Lower lobe of right lung (tissue), 2 donors: ENCODE measurements at regions not wholly inside any gene's neighbourhood (a gene's known extent, or its start where the extent isn't known, plus 50 kb on each side); places are given as distances from the start of the nearest gene placed in this dataset.

Source experiments
- ATAC-seq, 2 donors: fragments of 200-7000 bp; cut with Tn5 transposase; one replicate each; pipeline ENCODE4 v1.9.1; 2020 to 2022; ENCODE audit warnings: mild to moderate bottlenecking in 2 of 2, moderate library complexity in 2 of 2
- DNase-seq: peaks from one replicate; pipeline ENCODE4 v3.0.0-alpha.2; 2020
- H3K27ac ChIP-seq: fragments of 200-600 bp; one replicate; pipeline ENCODE4 v1.8.0; 2022
- H3K27me3 ChIP-seq: fragments of 200-600 bp; one replicate; pipeline ENCODE4 v1.8.0; 2022; ENCODE audit warnings: low read depth
- H3K36me3 ChIP-seq: fragments of 200-600 bp; one replicate; pipeline ENCODE4 v1.8.0; 2022; ENCODE audit warnings: mild to moderate bottlenecking
- H3K4me1 ChIP-seq: fragments of 200-600 bp; one replicate; pipeline ENCODE4 v1.8.0; 2022
- H3K4me3 ChIP-seq: fragments of 200-600 bp; one replicate; pipeline ENCODE4 v1.8.0; 2022; ENCODE audit warnings: mild to moderate bottlenecking
- H3K9me3 ChIP-seq: fragments of 200-600 bp; one replicate; pipeline ENCODE4 v1.8.0; 2022
- CTCF ChIP-seq: fragments of 200-600 bp; IDR thresholded peaks from one replicate; pipeline ENCODE4 v1.8.0; 2022; ENCODE audit warnings: antibody characterized with exemption, mild to moderate bottlenecking
- intact Hi-C: fragments of 100-400 bp; cut with DNase I; formaldehyde crosslinking; loops from one replicate; pipeline ENCODE4 v1.11.0; 2022
- donor health status: DM: no; HTN: yes; CAD: no; lungs with severe emphysema.

- ATAC-seq, result no peak
- TF ChIP-seq CTCF, result no peak
- H3K4me3 ChIP-seq, result no peak overlapping the region
- no peak overlapping the region for H3K27ac ChIP-seq
- DNase-seq, result no peak
- no peaks in the 10 kb centered on the region for H3K9me3 ChIP-seq
- H3K27me3 ChIP-seq, result no peaks in the 10 kb centered on the region
- H3K4me1 ChIP-seq, result peaks cover 18% of the 10 kb centered on the region
- intact Hi-C loops, result no loop called here
- H3K36me3 ChIP-seq, result no peaks in the 10 kb centered on the region
Measured at GRCh38 chr2:8549273-8549922, 132.5 kb upstream of the ID2 start.

- no peak for DNase-seq
- intact Hi-C loops, result no loop called here
- Histone ChIP-seq H3K36me3 (no peaks in the 10 kb centered on the region), H3K27ac (no peak overlapping the region), H3K9me3 (no peaks in the 10 kb centered on the region), H3K4me3 (no peak overlapping the region), H3K27me3 (no peaks in the 10 kb centered on the region), H3K4me1 (peaks cover 13% of the 10 kb centered on the region)
- no peak for TF ChIP-seq CTCF
- no peak for ATAC-seq
Measured at GRCh38 chr2:8549942-8550341, 131.9 kb upstream of the ID2 start.

- DNase-seq (no peak), ATAC-seq (no peak)
- intact Hi-C loops, result no loop called here
- Histone ChIP-seq H3K36me3 (no peaks in the 10 kb centered on the region), H3K4me1 (peaks cover 8% of the 10 kb centered on the region), H3K27me3 (no peaks in the 10 kb centered on the region), H3K27ac (no peak overlapping the region), H3K4me3 (no peak overlapping the region), H3K9me3 (no peaks in the 10 kb centered on the region)
- TF ChIP-seq CTCF, result no peak
Measured at GRCh38 chr2:8550481-8550880, 131.4 kb upstream of the ID2 start.

- Histone ChIP-seq H3K4me3 (no peak overlapping the region), H3K27ac (no peak overlapping the region), H3K4me1 (peaks cover 2% of the 10 kb centered on the region), H3K36me3 (no peaks in the 10 kb centered on the region), H3K9me3 (no peaks in the 10 kb centered on the region), H3K27me3 (no peaks in the 10 kb centered on the region)
- TF ChIP-seq CTCF, result no peak
- ATAC-seq (no peak), DNase-seq (no peak)
- intact Hi-C loops, result no loop called here
Measured at GRCh38 chr2:8550937-8551621, 130.8 kb upstream of the ID2 start.

GRCh38 chr2:8551622-8552074 lies 130.2 kb upstream of the ID2 start:
- no peak overlapping the region for H3K4me3 ChIP-seq
- ATAC-seq (no peak), DNase-seq (no peak)
- no peaks in the 10 kb centered on the region for H3K9me3 ChIP-seq
- no peak for TF ChIP-seq CTCF
- H3K4me1 ChIP-seq, result no peaks in the 10 kb centered on the region
- H3K27me3 ChIP-seq, result no peaks in the 10 kb centered on the region
- H3K27ac ChIP-seq, result no peak overlapping the region
- intact Hi-C loops, result no loop called here
- H3K36me3 ChIP-seq, result no peaks in the 10 kb centered on the region
